Mesenteric fat pad (tissue), 1 donor: ENCODE measurements at regions not wholly inside any gene's neighbourhood (a gene's known extent, or its start where the extent isn't known, plus 50 kb on each side); places are given as distances from the start of the nearest gene placed in this dataset.

ENCODE experiments used
- DNase-seq: peaks from one replicate; pipeline ENCODE4 v3.0.0-alpha.2; 2020; ENCODE audit warnings: low spot score
- donor health status: DM: yes; HTN: yes; CAD: no.

DNA sequence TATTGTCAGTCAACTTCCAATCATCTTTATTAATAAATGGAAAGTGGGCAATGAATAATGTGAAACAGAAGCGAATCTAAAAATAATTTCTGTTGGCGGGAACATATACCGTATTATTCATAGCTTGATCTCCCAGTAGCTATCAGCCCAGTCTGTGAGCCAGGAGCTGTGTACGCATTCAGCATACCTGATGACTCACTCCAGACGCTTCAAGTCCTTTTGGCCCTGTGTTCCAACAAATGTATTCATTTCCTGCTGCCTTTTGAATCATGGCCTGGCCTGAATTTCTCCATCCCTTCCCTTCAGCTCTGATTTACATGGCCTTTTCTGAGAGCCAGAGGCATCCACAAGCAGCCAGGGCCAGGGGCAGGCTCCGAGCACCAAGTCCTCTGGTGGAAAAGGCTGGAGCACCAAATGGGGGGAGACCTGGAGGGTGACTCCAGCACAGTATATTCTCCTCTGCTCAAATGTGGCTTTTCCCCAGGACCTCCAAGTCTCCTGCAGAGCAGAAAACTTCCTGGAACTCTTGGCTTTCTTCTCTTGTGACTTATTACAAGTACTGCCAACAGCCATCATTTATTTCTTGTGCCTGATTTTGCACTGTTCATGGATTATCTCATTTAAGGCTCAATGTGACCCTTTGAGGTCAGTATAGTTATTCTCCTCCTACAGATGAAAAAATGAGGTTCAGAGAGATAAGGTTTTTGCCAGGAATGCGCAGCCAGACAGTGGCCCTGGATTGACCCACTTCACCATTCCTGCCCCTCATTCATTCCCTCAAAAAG lies 108.7 kb downstream of the EN1 start:
- DNase-seq = no peak

DNA sequence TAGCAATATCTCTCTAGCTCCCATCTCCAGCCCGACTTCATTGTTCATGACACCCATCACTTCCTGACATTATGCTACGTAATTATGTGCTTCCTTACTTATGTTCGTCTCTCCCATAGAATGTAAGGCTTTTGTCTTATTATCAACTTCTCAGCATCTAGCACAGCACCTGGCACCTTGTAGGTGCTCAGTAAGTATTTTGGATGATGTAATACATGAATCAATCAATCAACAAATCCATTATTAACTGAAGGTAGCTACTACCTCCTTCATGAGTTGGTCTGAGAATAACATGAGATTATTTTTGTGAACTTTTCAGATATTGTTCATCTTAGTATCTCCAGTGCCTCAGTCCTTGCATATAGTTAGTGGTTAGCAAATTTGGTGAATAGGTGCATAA lies 109.3 kb downstream of the EN1 start:
- DNase-seq = no peak

DNA sequence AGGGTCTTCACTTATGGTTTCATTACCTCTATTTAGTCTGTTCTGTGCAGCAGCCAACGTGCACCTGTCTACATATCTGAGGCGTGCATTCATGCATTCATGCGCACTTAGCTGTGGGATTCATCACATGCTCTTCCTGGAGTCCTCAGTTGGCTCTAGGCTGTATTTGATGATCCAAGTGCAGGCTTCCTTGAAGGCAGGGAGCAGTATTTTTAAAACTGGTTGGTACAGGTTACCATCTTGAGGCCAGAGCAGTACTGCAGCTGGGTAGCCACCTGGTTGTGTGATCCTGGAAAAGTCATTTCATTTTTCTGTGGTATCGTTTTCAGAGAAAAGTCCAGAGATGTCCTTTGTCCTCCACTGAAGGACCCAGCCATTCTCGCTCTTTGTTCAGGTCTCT lies 109.8 kb downstream of the EN1 start:
- no peak for DNase-seq

DNA sequence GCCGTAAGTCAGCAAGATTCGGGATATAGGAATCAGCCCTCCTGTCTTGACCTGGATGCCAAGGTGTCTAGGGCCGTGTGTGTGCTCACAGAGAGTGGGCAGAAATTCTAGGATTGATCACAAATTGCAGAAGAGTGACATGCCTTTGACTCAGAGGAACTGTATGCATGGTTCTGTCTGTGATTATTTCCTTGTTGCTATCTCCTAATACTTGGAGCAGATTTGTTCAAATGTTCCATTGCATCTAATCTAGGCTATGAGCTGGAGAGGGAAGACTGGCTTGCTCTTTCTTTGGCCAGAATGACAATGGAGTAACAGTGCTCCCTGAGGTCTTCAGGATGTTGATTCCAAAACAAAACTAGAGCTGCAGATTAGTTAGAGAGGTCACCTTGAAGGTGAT lies 115.0 kb downstream of the EN1 start:
- DNase-seq = no peak

DNA sequence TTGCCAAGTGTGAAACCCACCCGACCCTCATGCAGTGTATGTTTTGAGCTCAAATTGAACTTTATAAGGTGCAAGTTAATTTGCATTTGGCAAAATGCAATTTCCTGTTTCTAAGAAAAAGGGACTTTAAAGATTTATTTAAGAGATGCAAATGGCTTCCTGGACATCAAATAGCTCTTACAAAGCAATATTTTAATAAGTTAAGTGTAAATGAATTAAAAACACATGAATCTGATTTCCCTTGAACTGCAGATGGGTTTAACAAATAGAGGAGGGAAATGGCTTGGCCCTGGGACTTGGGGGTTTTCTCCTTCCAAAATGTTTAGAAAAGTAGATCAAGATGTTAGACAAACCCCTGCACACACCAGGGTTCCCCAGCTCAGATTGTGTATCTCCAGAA lies 116.0 kb downstream of the EN1 start:
- DNase-seq = no peak

DNA sequence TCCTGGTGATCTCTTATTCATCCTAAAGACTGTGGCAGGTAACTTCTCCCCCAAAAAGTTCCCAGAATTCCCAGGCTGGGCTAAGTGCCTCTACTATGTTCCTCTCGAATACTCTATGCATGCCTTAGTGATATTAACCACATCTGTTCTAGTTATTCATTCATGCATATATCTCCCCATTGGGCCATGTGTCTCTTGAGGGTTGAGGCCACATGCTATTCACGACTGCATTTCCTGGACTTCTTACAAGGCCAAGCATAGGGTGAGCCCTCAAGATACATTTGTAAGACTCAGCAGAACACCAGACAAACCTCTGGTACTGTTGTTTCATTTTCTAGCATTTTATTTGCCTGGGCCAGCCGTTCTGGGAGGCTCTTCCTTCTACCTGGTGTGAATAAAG lies 117.0 kb downstream of the EN1 start:
- no peak for DNase-seq

DNA sequence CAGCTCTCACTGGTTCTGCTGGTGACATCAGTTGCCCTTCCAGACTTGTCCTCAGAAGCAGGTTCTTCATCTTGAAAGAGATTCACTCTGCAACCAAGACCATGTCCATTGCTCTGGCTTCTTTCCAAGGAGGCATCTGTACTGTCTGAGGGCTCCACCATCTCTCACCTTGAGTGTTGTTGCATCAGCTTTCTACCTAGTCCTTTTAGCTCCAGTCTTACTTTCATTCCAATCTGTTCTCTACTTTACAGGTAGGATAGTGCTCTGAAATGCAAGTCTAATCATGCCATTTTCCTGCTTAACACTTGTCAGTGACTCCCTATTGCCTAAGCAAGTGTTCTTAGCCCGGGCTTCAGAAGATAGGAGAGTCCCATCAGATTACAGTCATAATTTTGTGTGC lies 117.7 kb downstream of the EN1 start:
- DNase-seq = no peak

DNA sequence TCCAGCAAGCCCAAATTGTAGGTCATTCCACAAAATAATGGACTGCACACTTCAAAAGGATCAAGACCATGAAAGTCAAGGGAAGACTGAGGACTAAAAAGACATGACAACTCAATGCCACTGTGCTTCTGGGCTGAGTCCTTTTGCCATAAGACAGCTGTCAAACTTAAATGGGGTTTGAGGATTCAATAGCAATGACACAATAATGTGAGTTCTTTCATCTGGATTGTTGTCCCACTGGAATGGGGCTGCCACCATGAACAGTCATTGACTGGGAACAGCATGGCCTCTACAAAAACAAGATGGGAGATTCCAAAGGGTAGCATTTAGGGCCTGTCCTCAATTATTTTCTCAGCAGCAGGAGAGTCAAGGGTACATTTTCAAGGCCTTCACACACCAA lies 118.5 kb downstream of the EN1 start:
- DNase-seq = no peak

DNA sequence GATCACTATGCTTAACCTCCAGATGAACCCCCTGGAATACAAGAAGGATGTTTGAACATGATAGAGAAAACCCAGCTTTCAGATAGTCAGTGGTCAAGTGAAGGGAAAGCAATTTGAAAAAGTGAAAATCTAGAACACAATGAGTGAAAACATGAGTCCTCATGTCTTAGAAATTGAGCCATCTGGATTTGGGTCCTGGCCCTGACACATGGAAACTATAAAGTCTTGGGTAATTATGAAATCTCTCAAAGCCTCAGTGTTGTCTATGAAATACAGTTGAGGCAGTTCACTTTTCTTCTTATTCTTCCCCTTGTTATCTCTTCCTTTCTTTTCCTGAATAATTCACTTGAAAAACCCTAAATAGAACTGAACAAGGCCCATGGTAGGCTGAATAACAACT lies 120.6 kb downstream of the EN1 start:
- no peak for DNase-seq

DNA sequence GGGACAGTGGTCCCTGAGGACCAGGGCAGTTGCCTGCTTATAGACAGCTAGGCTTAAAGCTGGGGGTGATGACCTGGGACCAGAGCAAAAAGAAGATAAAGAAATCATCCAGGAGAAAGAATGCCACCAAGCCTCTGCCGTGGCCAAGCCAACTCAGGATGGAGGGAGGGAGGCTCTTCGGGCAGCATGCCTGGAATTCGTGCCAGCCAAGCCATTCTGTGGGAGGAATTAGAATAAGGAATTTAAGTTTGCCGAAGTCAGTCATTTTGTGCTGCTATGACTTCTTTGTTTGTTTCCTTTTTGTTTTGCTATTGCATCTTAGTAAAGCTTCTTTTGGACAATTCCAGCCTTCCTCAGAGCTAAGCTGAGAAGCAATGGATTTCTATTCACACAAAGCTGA lies 124.1 kb downstream of the EN1 start:
- DNase-seq = no peak

DNA sequence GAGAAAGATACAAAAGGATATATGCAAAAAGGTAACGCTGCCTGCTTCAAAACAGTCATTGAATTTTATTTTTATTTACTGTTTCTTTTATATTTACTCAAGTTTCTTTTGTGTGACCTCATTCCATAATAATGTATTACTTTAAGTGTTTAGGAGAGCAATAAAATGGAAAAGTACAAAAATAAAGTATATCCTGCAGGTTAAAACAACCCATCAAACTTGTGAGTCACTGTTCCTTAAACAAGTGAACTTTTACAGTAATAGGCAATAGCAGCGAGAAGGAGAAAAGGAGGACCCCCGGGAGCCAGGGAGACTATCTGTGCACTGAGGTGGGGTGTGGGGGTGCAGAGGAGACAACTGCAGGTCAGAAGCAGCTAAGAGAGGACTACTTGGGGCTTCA lies 124.5 kb downstream of the EN1 start:
- DNase-seq = no peak

DNA sequence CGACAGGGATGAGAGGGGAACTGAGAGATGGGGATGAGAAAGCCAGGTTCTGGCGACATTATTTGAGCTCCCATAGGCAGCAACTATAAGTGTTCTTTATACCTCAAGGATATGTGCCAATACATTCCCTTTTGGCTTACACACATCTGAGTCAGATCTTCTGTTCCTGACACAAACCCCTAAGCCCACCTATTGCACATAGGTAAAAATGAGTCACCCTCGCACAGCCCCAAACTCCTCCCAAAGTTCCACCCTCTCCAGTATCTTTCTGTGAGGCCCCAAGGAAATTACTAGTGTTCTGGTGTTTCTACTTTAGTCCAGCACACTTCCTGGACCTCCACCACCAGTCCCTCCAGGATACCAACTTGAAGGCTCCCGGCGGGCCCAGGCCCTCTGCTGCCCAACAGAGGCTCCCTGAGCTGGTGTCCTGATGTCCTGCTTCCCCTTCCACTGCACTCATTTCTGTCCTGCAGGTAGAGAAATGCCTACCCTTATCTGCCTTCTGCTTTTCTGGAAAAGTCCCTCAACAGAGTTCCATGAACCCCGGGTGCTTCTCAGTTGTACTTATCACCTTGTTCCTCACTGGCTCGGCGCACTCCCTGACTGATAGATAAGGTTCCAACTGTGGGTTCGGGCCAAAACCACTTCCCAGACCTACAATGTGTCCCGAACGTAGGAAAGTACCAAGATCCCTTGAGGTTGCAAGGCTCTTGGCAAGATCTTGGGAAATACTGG lies 125.5 kb downstream of the EN1 start:
- no peak for DNase-seq

DNA sequence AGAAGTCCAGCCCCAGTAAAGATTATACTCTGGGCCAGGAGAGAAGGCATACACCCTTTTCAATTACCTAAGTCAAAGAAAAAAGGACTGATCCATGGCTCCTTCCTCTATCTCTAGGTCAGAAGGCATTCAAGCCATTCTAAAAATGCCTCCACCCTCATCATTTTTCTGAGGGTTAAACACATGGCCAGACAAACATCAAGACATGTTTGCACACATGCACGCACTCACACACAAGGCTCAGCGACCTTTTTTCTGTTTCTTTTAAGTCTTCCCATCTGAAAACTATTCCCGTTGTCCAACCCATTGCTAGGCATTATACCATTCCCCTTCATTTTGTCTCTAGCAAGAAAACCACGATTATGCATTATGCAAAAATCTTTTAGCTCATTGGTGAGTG lies 126.6 kb downstream of the EN1 start:
- DNase-seq = no peak

DNA sequence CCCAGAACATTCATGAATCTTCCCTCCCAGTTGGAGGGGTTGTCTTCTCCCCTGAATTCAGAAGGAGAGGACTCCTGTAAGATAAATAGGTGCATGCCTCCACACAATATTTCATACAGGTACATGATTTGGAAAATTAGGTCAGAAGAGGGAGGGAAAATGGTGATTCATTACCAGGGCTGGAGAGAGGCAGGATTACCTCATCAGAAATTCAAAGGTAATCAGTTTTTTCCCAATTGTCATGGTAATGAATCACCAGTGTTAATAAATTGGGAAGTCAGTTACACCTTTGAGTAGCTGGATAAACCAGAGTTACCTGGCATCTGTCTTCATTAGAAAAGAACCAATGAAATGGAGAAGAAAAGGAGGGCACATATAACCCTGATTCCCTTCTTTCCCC lies 128.5 kb downstream of the EN1 start:
- no peak for DNase-seq

DNA sequence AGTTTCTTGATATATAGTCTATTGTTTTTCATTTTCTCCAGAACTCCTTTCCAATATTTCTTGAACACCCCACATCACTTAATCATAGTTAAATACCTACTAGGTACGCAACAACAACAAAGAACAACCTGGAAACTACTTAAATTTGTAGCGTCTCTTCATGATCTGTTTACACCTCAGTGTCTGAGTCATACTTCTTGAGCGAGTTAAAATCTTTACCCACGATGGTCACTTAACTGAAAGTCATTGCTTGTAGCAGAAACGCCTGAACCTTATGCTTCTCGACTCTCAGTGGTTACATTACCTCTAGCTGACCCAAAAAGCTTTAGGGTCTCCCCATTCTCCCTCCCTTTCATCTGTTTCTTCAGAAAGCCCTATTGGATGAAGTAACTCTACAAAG lies 131.3 kb downstream of the EN1 start:
- no peak for DNase-seq

DNA sequence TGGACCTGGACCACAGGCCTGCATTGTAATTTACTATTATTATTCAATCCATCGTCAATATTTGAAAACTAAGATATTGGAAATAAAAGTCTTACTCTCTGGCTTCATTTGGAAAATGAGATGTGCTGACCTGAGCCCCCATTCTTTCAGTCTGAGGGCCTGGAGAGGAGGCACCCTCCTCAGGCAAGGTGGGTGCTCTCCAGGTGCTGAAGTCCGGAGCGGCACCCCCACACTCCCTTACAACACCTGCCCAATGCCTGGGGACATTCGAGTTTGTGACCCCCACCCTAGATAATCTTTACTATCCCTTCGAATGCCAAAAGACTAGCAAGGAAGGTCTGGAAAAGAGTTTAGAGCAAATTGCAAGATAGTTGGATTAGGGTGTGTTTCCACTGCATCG lies 133.3 kb downstream of the EN1 start:
- no peak for DNase-seq

DNA sequence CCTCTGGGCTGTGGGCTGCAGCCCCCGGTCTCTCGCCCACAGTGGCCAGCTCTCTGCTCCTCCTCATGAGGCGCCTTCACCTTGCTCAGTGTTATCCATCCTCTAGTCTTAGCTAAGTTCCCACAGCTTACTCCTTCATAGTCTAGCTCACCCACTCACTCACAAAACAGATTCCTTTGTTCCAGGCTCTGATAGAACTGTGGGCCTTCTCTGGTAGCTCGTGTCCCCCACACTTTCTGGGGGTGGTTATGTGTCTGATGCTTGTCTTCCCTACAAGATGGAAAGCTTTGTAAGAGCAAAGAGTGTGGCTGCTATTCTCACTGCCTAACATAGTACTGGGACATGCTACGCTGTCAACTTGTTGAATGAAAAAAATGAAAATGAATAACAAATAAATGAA lies 135.8 kb downstream of the EN1 start:
- DNase-seq = no peak

DNA sequence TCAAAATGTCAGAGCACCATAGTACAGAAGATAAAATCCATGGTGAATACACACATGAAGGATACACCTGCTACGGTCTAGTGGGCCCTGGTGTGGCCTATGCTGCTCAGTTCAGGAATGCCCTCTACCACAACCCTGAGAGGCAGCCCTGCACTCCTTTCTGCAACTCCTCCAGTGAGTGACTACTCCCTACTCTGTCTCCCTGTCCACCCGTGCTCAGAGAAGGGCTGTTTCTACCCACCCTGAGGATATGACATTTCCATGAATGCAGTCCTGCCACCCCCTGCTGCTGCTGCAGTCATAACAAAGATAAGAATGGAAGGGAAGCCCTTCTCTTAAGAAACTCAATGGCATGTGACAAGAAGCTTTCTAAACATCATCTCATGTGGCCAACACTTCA lies 137.0 kb downstream of the EN1 start:
- DNase-seq = no peak

DNA sequence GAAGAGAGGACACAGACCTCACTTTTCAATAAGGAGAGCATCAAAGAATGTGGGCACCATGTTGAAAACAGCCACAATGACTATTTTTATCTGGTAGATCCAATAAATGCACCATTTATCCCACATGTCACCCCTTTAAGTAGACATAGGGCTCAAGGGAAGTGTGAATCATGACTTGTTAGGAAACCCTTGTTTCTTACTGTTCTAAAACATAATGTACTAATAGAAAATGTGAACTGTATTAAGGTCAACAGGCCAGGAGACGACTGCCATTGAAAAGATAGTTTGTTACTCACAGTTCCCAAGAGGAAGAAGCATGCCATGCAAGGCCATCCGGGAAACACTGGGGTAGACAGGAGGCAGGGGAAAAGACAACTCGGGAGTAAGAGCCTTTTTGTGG lies 137.7 kb downstream of the EN1 start:
- no peak for DNase-seq

DNA sequence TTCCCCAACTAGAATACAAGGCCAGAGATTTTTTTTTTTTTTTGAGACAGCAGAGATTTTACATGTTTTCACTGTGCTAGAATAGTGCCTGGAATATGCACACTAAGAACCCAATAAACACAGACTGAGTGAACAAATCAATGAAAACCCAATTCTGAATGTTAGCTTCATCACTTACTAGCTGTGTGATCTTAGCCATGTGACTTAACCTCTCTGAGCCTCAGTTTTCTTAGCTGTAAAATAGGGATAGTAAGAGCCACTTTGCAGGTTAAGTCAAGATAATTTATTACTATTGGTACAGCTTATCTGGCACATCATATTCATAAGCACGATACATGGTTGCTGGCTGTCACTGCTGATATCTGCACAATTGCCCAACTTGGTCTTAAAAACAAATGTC lies 140.6 kb downstream of the EN1 start:
- no peak for DNase-seq

DNA sequence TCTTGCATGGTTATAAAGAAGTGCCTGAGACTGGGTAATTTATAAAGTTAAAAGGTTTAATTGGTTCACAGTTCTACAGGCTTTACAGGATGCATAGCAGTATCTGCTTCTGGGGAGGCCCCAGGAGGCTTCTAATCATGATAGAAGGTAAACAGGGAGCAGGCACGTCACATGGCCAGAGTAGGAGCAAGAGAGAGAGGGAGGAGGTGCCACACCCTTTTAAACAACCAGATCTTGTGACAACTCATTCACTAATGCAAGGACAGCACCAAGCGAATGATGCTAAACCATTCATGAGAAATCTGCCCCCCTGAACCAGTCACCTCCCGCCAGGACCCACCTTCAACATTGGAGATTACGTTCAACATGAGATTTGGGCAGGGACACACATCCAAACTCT lies 141.1 kb downstream of the EN1 start:
- peak; percentile 41 for DNase-seq

DNA sequence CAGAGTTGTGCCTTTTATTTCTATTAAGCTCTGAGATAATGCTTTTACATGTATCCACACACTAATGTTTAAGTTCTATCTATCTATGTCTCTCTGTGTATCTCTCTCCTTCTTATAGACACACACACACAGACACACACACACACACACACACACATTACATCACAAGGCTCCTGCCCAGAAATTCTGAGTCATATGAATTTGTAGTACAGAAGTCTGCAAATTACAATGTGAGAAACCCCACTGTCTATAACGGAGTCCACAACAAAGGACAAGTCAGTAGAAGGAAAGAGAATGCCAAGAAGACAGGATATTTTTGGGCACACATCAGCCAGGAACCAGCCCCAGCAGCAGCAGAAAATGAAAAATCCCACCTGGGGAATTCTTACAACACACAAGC lies 142.4 kb downstream of the EN1 start:
- DNase-seq = no peak
